ENCODE measurements at regions not wholly inside any gene's neighbourhood (a gene's known extent, or its start where the extent isn't known, plus 50 kb on each side); places are given as distances from the start of the nearest gene placed in this dataset.

GRCh38 chr5:173554989-173555705 lies 61.3 kb downstream of the BOD1 start:
- 91% methylated on average over 28 of the region's 30 CpGs for WGBS (ENCODE audit: insufficient coverage)
- TF ChIP-seq, protein P1, sequence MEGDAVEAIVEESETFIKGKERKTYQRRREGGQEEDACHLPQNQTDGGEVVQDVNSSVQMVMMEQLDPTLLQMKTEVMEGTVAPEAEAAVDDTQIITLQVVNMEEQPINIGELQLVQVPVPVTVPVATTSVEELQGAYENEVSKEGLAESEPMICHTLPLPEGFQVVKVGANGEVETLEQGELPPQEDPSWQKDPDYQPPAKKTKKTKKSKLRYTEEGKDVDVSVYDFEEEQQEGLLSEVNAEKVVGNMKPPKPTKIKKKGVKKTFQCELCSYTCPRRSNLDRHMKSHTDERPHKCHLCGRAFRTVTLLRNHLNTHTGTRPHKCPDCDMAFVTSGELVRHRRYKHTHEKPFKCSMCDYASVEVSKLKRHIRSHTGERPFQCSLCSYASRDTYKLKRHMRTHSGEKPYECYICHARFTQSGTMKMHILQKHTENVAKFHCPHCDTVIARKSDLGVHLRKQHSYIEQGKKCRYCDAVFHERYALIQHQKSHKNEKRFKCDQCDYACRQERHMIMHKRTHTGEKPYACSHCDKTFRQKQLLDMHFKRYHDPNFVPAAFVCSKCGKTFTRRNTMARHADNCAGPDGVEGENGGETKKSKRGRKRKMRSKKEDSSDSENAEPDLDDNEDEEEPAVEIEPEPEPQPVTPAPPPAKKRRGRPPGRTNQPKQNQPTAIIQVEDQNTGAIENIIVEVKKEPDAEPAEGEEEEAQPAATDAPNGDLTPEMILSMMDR (IDR thresholded peaks at IDR 0.05), result no peak
- Histone ChIP-seq H3K27ac (ENCODE audit: low read depth in 1 of 2, low read length in 2 of 2) (no peak overlapping the region), H4K20me1 (ENCODE audit: insufficient read depth, low read length) (no peaks in the 10 kb centered on the region), H3K27me3 (ENCODE audit: control insufficient read depth in 2 of 2, insufficient read depth in 2 of 2, low read length in 2 of 2) (no peaks in the 10 kb centered on the region), H3K9me3 (replicated peaks in 1 of 2; ENCODE audit: control insufficient read depth in 1 of 2, insufficient read depth in 1 of 2, low read length in 2 of 2) (no peaks in the 10 kb centered on the region), H3K79me2 (ENCODE audit: insufficient read depth, low read length) (no peaks in the 10 kb centered on the region), H3K36me3 (replicated peaks in 1 of 2; ENCODE audit: control insufficient read depth in 1 of 2, insufficient read depth in 2 of 2, low read length in 2 of 2) (no peaks in the 10 kb centered on the region), H3K4me2 (replicated peaks; ENCODE audit: extremely low read depth, low read length, poor library complexity, severe bottlenecking) (no peak overlapping the region), H3K4me3 (replicated peaks in 1 of 3; ENCODE audit: low read depth in 2 of 3, low read length in 3 of 3) (no peak overlapping the region), H3K9ac (ENCODE audit: insufficient read depth, low read length, poor library complexity, severe bottlenecking) (no peak overlapping the region), H2AFZ (ENCODE audit: insufficient read depth, low read depth, low read length, poor library complexity, severe bottlenecking) (no peak overlapping the region), H3K4me1 (ENCODE audit: control insufficient read depth in 1 of 2, insufficient read depth in 2 of 2, low read length in 2 of 2) (no peaks in the 10 kb centered on the region)
- H3K36me3 Mint-ChIP-seq, result no peaks in the 10 kb centered on the region
- no peak for DNase-seq
- peaks cover 5 to 17% (median 13%) of the 10 kb centered on the region in 3 donors for H3K27me3 Mint-ChIP-seq (ENCODE audit: low read depth in 3 of 3)
- H3K4me1 Mint-ChIP-seq, result no peaks in the 10 kb centered on the region
- intact Hi-C loops (cut with micrococcal nuclease), result no loop called here
- no peak overlapping the region for H3K27ac Mint-ChIP-seq
- peaks cover 0 to 5% (median 2%) of the 10 kb centered on the region in 7 donors for H3K9me3 Mint-ChIP-seq
- no peak overlapping the region for H3K4me3 Mint-ChIP-seq

- H3K4me3 Mint-ChIP-seq, result no peak overlapping the region
- Histone ChIP-seq H3K4me3 (replicated peaks in 1 of 3; ENCODE audit: low read depth in 2 of 3, low read length in 3 of 3) (no peak overlapping the region), H3K36me3 (replicated peaks in 1 of 2; ENCODE audit: control insufficient read depth in 1 of 2, insufficient read depth in 2 of 2, low read length in 2 of 2) (no peaks in the 10 kb centered on the region), H3K4me2 (replicated peaks; ENCODE audit: extremely low read depth, low read length, poor library complexity, severe bottlenecking) (no peak overlapping the region), H3K9me3 (replicated peaks in 1 of 2; ENCODE audit: control insufficient read depth in 1 of 2, insufficient read depth in 1 of 2, low read length in 2 of 2) (no peaks in the 10 kb centered on the region), H3K9ac (ENCODE audit: insufficient read depth, low read length, poor library complexity, severe bottlenecking) (no peak overlapping the region), H2AFZ (ENCODE audit: insufficient read depth, low read depth, low read length, poor library complexity, severe bottlenecking) (no peak overlapping the region), H3K79me2 (ENCODE audit: insufficient read depth, low read length) (no peaks in the 10 kb centered on the region), H3K4me1 (ENCODE audit: control insufficient read depth in 1 of 2, insufficient read depth in 2 of 2, low read length in 2 of 2) (no peaks in the 10 kb centered on the region), H3K27me3 (ENCODE audit: control insufficient read depth in 2 of 2, insufficient read depth in 2 of 2, low read length in 2 of 2) (no peaks in the 10 kb centered on the region), H4K20me1 (ENCODE audit: insufficient read depth, low read length) (no peaks in the 10 kb centered on the region), H3K27ac (ENCODE audit: low read depth in 1 of 2, low read length in 2 of 2) (no peak overlapping the region)
- no peaks in the 10 kb centered on the region for H3K9me3 Mint-ChIP-seq
- H3K4me1 Mint-ChIP-seq, result no peaks in the 10 kb centered on the region
- TF ChIP-seq, protein P1 (IDR thresholded peaks at IDR 0.05), result no peak
- peak overlapping the region in 1 of 7 donors; percentile 67 for H3K27ac Mint-ChIP-seq
- peaks cover 5 to 14% (median 14%) of the 10 kb centered on the region in 3 donors for H3K27me3 Mint-ChIP-seq (ENCODE audit: low read depth in 3 of 3)
- no peaks in the 10 kb centered on the region for H3K36me3 Mint-ChIP-seq
- DNase-seq, result no peak
- WGBS (ENCODE audit: insufficient coverage), result 100% methylated on average over 1 of the region's 12 CpGs
- intact Hi-C loops (cut with micrococcal nuclease), result no loop called here
These were observed 62.2 kb downstream of the BOD1 start for GRCh38 chr5:173554038-173554955.
